ENCODE measurements at regions not wholly inside any gene's neighbourhood (a gene's known extent, or its start where the extent isn't known, plus 50 kb on each side); places are given as distances from the start of the nearest gene placed in this dataset.
"Not testable (repeated sequence)": the region's sequence is repeated elsewhere in the genome, so short reads cannot be mapped to it uniquely, and the experiment has no call there.

GRCh38 chr3:176313426-176313825 lies 883.9 kb downstream of the TBL1XR1 start:
- DNase-seq, result no peak

- no peak for DNase-seq
Measured at GRCh38 chr3:176310641-176311040, 886.6 kb downstream of the TBL1XR1 start.

GRCh38 chr3:176302271-176302670 lies 895.0 kb downstream of the TBL1XR1 start:
- DNase-seq, result no peak

GRCh38 chr3:176296066-176296597 lies 901.1 kb downstream of the TBL1XR1 start:
- no peak for DNase-seq

GRCh38 chr3:176293276-176293675 lies 904.0 kb downstream of the TBL1XR1 start:
- no peak for DNase-seq

- no peak for DNase-seq
Measured at GRCh38 chr3:176286476-176287085, 910.7 kb downstream of the TBL1XR1 start.

GRCh38 chr3:176275538-176275937 lies 921.7 kb downstream of the TBL1XR1 start:
- no peak for DNase-seq

- DNase-seq, result no peak
Measured at GRCh38 chr3:176275113-176275512, 922.2 kb downstream of the TBL1XR1 start.

GRCh38 chr3:176274161-176274560 lies 923.1 kb downstream of the TBL1XR1 start:
- no peak for DNase-seq

- no peak for DNase-seq
Measured at GRCh38 chr3:176262071-176262470, 935.2 kb downstream of the TBL1XR1 start.

- no peak for DNase-seq
Measured at GRCh38 chr3:176247191-176247590, 950.1 kb downstream of the TBL1XR1 start.

- no peak for DNase-seq
Measured at GRCh38 chr3:176219970-176220369, 977.3 kb downstream of the TBL1XR1 start.

GRCh38 chr3:176214758-176215157 lies 982.5 kb downstream of the TBL1XR1 start:
- no peak for DNase-seq

GRCh38 chr3:176213314-176213713 lies 984.0 kb downstream of the TBL1XR1 start:
- DNase-seq, result not testable (repeated sequence)

GRCh38 chr3:176208915-176209314 lies 988.4 kb downstream of the TBL1XR1 start:
- no peak for DNase-seq

GRCh38 chr3:176208283-176208682 lies 989.0 kb downstream of the TBL1XR1 start:
- no peak for DNase-seq

- DNase-seq, result no peak
Measured at GRCh38 chr3:176206809-176207208, 990.5 kb downstream of the TBL1XR1 start.

- no peak for DNase-seq
Measured at GRCh38 chr3:176202652-176203051, 994.6 kb downstream of the TBL1XR1 start.

GRCh38 chr3:176193032-176193730 lies 1004.1 kb downstream of the TBL1XR1 start:
- DNase-seq, result no peak

- no peak for DNase-seq
Measured at GRCh38 chr3:176190755-176191154, 1006.5 kb downstream of the TBL1XR1 start.

- no peak for DNase-seq
Measured at GRCh38 chr3:176183181-176183580, 1014.1 kb downstream of the TBL1XR1 start.

GRCh38 chr3:176174060-176174459 lies 1023.2 kb downstream of the TBL1XR1 start:
- no peak for DNase-seq

- DNase-seq, result no peak
Measured at GRCh38 chr3:176172492-176172891, 1024.8 kb downstream of the TBL1XR1 start.

GRCh38 chr3:176167272-176167671 lies 1030.0 kb downstream of the TBL1XR1 start:
- no peak for DNase-seq
